ENCODE measurements at regions not wholly inside any gene's neighbourhood (a gene's known extent, or its start where the extent isn't known, plus 50 kb on each side); places are given as distances from the start of the nearest gene placed in this dataset.
A peak's percentile ranks its signal among the peaks of the same experiment; 100 is the strongest.

DNA sequence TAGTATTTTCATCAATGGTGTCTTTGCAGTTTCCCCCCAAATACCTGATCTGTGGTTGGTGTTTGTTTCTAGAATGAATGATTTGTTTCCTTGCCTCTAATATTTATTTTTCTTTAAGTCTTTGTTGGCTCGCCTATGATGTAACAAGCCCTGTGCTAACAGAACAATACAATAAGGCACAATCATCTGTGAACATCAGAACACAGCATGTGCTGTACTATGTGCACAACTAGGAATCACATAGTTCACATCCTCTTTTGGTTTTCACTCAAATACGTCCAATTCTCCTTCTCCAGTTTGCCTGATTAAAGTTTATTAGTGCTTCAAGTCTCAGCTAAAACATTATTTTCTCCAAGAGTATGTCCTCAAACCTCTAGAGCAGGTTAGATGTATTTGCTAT is 613.1 kb downstream of the EPHA7 start:
- no peak for DNase-seq

DNA sequence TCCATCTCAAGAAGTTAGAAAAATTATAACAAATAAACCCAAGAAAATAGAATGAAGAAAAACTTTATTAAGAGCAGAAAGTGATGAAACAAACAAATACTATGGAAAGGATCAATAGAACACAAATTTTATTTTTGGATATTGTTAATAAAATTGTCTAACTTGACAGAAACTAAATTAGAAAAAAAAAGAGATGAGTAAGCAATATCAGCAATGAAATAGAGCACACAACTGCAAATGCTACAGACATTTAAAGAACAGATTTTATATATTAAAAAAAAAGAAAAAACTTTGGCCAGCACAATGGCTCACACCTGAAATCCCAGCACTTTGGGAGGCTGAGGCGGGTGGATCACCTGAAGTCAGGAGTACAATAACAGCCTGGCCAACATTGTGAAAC is 628.0 kb downstream of the EPHA7 start:
- no peak for DNase-seq

DNA sequence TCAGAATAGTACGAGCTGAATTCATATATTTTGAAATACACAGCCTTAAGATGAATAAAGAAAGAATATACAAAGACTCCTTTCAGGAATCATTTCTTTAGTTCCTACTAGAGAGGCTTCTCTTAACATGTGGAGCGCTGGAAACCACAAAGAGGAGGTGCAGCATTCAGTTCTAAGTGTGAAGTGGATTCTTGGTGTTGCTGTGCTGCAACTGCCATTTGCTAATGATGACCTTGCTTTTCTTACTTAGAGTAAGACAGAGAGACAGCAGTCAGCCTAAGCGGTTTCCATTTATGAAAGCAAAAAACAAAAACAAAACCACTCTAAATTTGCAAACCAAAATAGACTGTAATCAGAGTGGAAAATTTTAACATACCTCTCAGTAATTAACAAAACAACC is 629.0 kb downstream of the EPHA7 start:
- DNase-seq, result no peak

DNA sequence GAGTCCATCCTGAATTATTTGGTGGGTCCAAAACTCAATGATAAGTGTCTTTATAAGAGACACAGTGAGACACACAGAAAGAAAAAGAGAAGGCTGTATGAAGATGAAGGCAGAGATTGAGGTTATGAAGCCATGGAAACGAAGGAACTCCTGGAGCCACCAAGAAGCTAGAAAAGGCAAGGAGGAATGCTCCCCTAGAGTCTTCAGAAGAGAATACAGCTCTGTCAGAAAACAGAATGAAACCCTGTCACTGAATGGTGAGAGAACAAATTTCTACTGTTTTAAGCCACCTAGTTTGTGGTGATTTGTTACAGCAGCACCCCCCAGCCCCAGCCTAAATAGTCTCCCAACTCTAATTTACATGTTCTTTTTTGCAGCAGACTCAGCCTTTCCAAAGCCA is 635.1 kb downstream of the EPHA7 start:
- no peak for DNase-seq

DNA sequence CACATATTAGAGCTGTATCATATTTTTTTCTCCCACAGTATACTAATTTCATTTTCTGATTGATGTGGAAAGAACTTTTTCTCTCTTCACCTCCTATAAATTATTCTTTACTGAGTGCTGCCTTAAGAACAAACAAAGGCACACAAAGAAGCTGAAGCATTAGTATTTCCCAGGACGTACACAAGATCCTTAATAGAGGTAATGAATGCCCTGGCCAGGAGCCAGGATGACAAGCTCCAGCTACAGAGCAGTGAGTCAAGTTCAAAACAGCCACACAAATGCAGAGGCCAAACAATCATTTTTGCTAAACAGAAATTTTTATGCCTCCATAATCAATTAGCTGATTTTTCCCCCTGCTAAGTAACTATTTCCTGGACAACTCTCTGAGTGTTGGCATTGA is 639.6 kb downstream of the EPHA7 start:
- DNase-seq, result peak; percentile 69

DNA sequence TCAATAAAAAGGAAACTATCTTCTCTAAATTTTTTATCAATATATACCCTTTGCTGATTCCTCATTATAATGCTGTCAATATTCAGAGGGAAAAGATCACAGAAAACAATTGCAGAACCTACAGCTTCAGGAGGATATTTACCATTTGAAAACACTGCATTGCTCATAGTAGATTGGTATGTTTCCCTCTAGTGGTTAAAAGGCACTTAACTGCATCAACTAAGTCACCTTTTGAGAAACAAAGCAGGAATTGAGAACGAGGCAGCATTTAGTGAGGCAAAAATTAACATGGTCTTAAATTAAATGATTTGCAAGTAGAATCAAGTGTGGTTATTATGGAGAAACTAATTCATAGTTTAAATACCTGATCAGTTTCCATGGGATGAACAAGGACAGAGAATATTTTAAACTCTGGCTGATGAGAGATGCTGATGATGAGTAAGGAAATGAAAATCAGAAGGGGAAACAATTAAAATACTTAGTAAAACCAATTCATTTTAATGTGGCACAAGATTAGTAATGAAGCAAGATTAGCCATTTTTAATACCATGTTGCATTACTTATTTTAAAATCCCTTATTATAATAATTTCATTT is 642.1 kb downstream of the EPHA7 start:
- DNase-seq, result peak; percentile 46

DNA sequence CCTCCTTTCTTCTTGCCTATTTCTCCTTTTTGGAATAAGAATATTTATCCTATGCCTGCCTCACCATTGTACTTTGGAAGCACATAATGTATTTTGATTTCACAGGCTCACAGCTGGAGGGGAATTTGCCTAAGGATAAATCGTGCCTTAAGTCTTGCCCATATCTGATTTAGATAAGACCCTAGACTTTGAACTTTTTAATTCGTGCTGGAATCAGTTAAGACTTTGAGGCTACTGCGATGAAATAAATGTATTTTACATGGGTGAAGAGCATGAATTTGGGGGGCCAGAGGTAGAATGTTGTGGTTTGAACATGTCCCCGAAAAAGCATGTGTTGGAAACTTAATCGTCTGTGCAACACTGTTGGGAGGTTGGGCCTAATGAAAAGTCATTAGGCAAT is 648.8 kb downstream of the EPHA7 start:
- DNase-seq, result no peak

DNA sequence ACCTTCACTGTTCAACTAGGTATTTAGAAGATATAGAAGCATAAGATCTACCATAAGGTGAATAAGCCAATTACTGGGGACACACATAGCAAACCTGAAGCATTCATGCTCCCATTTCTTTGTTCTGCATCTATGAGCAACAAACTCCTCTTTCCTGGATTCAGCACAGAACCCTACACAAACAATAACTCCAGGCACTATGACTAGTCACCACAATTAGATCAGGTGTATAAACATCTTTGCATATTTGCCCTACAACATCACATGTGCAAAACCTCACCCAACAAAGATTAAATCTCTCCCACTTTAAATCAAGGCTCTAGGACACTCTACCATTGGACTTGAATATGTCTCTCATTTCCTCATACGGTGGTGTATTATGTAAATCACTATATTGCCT is 652.3 kb downstream of the EPHA7 start:
- no peak for DNase-seq

DNA sequence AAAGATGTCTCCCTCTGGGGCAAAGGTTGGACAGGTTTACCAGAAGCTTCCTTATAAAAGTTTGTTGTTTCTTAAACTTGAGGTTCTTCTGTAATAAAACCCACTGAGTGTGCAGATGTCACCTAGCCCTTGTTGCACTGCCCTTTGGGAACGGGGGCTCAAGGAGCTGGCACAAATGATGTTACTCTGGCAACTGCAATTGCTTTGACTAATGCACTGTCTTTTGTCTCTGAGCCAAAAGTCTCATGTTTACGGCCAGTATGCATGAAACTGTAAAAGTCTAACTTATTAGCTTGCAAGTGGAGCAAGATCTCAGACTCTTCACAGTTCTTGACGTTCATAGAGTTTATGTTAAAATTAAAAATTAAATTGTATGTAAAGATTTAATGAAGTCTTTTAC is 655.7 kb downstream of the EPHA7 start:
- no peak for DNase-seq

DNA sequence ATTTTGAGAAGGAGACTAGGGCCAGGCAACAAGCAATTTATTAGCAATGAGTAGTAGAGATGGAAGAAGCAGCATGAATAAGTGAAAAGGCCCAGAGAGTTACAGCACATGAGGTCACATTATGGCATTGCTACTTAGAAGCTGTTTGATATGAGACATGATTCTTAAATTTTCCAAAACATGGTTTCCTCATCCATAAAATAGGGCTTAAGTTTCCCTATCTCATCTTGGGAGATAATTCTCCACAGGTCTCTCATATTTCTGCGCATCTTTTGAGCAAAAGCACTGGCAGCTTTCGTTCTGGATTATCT is 656.1 kb downstream of the EPHA7 start:
- no peak for DNase-seq

DNA sequence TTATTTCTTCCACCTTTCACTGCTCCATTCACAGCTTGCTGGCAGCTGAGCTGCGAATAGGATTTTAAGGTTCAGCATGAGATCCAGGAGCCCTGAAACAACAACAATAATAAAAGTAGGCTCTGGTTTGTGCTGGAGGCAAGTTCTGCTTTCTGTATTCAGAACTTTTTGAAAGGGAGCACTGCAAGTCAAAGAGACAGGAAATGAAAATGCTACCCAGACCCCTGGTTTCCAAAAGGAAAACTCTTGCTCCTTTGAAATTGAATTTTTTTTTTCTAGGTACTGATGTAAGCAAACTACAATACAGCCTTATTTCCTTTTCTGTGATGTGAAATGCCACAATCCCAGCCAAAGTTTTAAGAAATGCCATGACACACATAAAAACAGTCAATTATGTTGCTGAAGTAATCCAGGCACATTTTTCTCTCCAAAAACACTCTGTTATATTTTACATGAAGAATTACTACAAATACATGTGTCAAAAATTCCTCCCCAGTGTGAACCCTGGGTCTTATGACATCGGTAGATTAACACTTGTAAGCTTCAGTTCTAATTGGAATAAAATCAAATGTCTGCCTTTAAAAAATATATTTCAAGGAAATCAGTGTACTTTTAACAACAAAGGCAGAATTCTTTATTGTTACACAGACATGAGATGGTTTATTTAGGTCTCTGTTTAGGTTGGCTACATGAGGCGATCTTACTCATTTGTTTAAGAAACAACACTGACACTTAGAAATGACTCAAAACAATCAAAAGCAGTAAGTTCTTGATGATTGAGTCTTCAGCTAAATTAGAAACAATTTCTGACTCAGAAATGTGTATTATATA is 656.7 kb downstream of the EPHA7 start:
- DNase-seq, result no peak

DNA sequence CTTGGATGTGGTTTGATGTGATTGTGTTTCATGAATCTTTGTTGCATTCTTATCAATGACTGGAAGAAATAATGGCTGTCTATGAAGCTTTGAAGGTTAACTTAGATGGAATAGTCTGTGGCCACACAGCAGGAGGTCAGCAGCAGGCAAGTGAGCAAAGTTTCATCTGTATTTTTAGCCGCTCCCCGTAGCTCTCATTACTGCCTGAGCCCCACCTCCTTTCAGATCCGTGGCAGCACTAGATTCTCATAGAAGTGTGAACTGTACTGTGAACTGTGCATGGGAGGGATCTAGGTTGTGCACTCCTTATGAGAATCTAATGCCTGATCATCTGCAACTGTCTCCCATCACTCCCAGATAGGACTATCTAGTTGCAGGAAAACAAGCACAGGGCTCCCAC is 660.2 kb downstream of the EPHA7 start:
- no peak for DNase-seq

DNA sequence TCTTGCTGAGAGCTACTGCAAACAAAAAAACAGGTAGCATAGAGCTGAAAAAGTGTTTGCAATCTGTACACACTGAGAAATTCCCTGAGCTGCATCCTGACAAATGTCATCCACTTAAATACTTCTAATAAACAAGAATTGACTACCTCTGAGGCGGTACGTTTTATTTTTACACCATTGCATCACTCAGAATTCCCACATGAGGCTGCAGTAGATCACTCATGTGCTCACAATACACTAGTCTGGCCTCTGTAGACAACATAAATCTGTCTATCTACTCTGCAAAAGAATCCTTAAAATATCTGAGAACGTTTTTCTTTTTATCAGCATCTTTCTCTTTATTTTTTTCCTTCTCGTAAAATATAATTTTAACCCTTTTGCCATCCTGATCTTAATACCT is 661.4 kb downstream of the EPHA7 start:
- no peak for DNase-seq

DNA sequence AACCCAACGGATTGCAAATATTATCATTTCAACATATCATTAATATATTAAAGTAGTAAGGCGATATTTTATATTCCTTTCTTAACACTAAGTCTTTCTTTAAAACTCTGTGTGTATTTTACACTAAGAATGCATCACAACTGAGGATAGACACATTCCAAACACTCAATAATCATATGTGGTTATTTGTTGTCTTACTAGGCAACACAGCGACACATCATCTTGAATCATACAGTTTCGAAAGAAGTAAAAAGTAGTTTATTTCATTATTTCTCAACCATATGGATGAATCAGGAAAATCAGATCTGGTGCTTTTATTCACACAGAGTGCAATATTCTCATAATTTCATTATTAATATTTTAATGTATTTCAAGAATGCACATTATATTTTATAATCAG is 662.4 kb downstream of the EPHA7 start:
- no peak for DNase-seq

DNA sequence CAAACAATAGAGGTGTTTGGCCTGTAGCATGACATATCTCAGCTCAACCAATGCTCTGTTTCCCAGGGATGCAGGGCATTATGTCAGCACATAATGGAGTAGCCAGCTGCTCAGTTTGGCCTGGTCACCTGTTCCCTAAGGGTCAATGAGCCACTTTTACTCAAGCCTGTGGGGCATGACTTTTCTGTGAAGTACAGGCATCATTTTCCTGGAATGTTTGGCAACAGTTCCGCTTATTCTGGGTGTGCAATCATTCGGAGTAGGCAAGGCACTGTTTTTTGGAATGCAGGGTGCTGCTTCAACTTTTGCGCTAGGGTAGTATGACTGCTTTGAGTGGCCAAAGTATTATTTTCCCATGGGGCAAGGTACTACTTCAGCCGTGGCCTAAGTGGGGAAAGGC is 665.4 kb downstream of the EPHA7 start:
- DNase-seq, result no peak

DNA sequence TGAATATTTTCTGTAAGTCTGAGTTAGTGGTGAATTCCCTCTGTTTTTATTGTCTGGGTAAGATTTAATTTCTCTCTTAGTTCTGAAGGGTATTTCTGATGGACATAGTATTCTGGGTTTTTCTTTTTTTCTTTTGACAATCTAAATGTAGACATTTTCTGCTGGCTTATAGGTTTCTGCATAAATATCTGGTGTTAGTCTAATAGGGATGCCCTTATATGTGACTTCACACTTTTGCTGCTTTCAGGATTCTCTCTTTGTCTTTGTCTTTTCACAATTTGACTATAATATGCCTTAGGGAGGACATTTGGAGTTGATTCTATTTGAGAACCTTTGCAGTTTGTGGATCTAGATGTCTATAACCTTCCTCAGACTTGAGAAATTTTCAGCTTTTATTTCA is 667.2 kb downstream of the EPHA7 start:
- no peak for DNase-seq

DNA sequence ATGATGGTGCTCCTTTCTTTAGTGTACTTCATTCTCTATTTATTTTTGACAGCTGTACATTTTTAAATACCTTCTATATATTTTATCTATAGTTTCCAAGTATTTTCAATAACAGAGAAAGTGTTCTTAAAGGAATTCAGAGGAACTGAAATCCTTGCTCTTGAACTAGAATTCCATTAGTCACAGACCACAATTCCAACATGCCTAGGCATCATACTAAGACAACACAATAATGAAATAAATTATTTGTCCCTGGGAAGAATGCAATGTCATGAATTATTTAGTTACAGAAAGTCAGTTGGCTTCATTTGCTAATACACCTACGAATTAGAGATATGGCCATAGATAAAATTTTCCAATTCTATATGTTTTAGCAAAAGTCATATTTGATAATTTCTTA is 671.2 kb downstream of the EPHA7 start:
- no peak for DNase-seq

DNA sequence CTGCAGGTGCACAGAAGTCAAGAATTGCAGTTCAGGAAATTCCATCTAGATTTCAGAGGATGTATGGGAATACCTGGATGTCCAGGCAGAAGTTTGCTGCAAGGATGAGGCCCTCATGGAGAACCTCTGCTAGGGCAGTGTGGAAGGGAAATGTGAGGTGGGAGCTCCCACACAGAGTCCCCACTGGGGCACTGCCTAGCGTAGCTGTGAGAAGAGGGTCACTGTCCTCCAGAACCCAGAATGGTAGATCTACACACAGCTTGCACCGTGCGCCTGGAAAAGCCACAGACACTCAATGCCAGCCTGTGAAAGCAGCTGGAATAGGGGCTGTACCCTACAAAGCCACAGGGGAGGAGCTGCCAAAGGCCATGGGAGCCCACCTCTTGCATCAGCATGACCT is 681.4 kb downstream of the EPHA7 start:
- DNase-seq, result no peak

DNA sequence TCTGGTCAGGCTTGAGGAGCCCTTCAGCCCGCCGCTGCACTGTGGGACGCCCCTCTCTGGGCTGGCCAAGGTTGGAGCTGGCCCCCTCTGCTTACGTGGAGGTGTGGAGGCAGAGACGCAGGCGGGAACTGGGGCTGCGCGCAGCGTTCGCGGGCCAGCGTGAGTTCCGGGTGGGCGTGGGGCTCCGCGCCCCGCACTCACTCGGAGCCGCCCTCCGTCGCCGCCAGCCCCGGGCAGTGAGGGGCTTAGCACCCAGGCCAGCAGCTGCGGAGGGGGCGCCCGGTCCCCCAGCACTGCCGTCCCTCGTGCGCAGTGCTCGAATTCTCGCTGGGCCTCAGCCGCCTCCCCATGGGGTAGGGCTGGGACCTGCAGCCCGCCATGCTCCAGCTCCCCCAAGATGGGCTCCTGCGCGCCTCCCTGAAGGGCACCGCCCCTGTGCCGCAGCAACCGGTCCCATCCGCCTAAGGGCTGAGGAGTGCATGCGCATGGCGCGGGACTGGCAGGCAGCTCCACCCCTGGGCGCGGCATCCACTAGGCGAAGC is 695.9 kb downstream of the EPHA7 start:
- peak; percentile 19 for DNase-seq

DNA sequence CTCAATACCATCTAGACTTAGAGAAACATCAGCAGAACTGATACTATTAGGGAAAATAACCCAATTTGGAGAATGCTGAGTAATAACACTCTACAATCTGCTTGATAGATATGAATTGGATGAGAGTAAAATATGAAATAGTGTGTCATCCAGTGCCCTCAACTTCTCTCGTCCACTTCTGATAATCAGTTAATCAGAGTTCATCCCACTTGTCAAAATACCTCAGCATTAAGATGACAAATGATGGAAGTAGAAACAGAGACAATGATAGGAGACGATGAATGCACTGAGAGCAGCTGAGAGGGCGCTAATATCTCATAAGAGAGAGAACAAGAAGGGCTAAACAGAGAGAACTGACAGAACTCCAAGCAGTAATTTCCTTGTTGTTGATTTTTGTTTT is 699.6 kb downstream of the EPHA7 start:
- DNase-seq, result no peak

DNA sequence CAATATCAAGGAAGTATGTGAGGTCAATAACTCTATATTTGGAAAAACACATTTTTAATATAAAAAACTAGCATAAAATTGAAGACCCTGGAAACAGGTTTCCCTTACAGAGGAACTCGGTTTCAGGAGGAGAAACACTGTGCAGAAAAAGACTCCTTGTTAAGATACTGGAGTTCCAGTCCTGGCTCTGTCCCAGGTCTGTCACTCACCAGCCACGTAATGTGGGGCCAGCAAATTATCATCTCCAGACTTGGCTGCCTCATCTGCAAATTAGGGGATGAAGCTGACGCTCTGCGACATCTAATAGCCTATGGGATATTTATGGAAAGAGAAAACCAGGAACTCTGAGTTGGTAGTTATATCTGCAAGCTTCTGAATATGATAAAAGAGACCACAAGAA is 702.7 kb downstream of the EPHA7 start:
- DNase-seq, result no peak

DNA sequence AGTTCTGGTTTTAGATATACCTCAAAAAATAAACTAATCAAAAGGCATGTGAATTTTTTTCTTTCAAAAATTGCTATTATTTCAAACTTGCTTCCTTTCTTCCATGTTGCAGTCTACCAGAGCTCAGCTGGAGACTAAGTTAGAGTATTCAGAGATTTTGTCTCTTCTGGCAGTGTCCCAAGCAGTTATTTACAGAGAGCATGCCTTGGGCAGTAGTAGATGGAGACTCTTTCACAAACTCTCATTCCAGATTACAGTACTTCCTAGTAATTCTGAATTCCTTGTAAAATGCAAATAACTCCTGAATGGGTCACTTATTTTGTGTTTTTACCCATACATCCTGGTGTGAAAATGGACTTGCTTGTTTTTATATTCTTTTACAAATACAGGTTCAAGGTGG is 703.4 kb downstream of the EPHA7 start:
- no peak for DNase-seq

DNA sequence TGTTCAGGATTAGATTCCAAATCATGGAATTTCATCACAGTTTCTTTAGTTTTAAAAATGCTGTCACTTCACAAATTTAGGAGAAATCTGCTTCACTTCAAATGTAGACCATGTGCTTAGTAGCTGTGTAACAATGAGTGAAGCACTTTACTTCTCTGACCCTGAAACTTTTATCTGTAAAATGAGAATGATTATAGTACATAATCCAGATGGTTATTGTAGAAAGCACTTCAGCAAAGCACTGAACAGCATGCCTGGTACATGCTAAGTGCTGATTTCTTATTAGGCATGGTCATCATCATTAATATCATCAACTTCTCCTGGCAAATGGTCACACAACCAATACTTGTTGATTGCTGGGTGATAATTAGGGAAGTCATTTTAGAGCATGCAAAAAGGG is 705.0 kb downstream of the EPHA7 start:
- no peak for DNase-seq

DNA sequence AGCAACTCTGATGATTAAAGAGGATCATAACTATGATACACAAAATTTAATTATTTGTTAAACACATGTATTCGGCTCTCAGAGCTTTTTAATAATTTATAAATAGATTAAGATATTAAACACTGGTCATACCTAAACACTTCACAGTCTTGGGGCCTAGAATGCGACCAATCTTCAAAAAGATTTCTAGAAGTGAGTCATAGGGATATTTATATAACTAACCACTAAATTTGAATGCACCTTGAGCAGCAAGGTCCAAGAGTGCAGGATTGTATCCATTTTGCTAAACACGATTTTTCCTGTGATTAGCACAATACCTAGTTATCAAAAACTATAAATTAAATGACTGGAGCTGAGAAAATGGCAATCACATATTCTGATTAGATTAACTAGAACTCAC is 709.3 kb downstream of the EPHA7 start:
- DNase-seq, result no peak

DNA sequence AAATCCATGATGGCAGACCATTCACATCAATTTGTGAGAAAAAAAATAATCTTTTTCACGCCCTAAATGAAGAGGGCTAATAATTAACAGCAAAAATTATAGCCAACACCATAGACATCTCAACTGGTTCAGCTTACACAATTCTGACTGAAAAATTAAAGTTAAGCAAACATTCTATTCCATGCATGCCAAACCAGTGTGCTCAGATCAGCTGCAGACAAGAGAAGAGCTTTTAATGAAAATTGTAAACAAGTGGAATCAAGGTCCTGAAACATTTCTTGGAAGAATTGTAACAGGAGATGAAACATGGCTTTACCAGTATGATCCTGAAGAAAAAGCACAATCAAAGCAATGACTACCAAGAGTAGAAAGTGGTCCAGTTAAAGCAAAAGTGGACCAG is 710.4 kb downstream of the EPHA7 start:
- no peak for DNase-seq
